Caco-2 (cell line): ENCODE measurements at regions not wholly inside any gene's neighbourhood (a gene's known extent, or its start where the extent isn't known, plus 50 kb on each side); places are given as distances from the start of the nearest gene placed in this dataset.

Experiments
- BruUV-seq: library from RNA; stranded (reverse); fragments of 400-500 nt; replicated peaks from 2 replicates; lab custom pipeline; 2021; lab: Mats Ljungman, UMichigan
- CTCF ChIA-PET: fragments of 300-600 bp; sonication (Branson Sonifier 250); formaldehyde crosslinking; loops from one replicate; lab custom pipeline; 2022; ENCODE audit warnings: antibody characterized with exemption; lab: Charles Lee
- POLR2A ChIA-PET: fragments of 300-600 bp; sonication (Branson Sonifier 250); formaldehyde crosslinking; loops from one replicate; lab custom pipeline; 2022; ENCODE audit warnings: antibody characterized with exemption; lab: Charles Lee
- DNase-seq, 2 experiments: peaks; one replicate each; pipeline versions ENCODE4 v3.0.0 to v3.0.0-alpha.2; 2020 to 2022
- H3K27me3 ChIP-seq: replicated peaks from 2 replicates; pipeline ENCODE4 v1.6.0; 2011; ENCODE audit warnings: low read length; ENCODE audit not compliant: control insufficient read depth, insufficient read depth
- H3K36me3 ChIP-seq: 2 replicates; pipeline ENCODE4 v1.5.1; 2011; ENCODE audit warnings: low read length; ENCODE audit not compliant: control insufficient read depth, insufficient read depth
- H3K4me1 ChIP-seq: fragments of 250-450 bp; sonication (Bioruptor Pico); 2 replicates; pipeline ENCODE4 v1.5.1; 2020; ENCODE audit warnings: mild to moderate bottlenecking
- H3K4me3 ChIP-seq: 2 replicates; pipeline ENCODE4 v1.5.1; 2011; ENCODE audit warnings: low read depth, mild to moderate bottlenecking, control low read depth, low read length
- H3K9me3 ChIP-seq: fragments of 250-450 bp; sonication (Bioruptor Pico); 2 replicates; pipeline ENCODE4 v1.5.1; 2020; ENCODE audit warnings: mild to moderate bottlenecking, moderate library complexity
- H3K27ac Mint-ChIP-seq: one replicate; pipeline ENCODE4 v1.8.0; 2022; ENCODE audit warnings: mixed read lengths; ENCODE audit not compliant: unreplicated experiment
- H3K27me3 Mint-ChIP-seq: one replicate; pipeline ENCODE4 v1.8.0; 2022; ENCODE audit warnings: mixed read lengths; ENCODE audit not compliant: insufficient read depth, unreplicated experiment
- H3K36me3 Mint-ChIP-seq: one replicate; pipeline ENCODE4 v1.8.0; 2022; ENCODE audit warnings: mild to moderate bottlenecking, mixed read lengths; ENCODE audit not compliant: insufficient read depth, unreplicated experiment
- H3K4me1 Mint-ChIP-seq: one replicate; pipeline ENCODE4 v1.8.0; 2022; ENCODE audit warnings: low read depth, mixed read lengths; ENCODE audit not compliant: unreplicated experiment
- H3K4me3 Mint-ChIP-seq: one replicate; pipeline ENCODE4 v1.8.0; 2022; ENCODE audit warnings: mild to moderate bottlenecking, moderate library complexity, mixed read lengths; ENCODE audit not compliant: unreplicated experiment
- H3K9me3 Mint-ChIP-seq: one replicate; pipeline ENCODE4 v1.8.0; 2022; ENCODE audit warnings: mixed read lengths; ENCODE audit not compliant: unreplicated experiment
- CTCF ChIP-seq, 2 experiments: fragments of 200-600 bp in 1 of 2; IDR thresholded peaks; 1 replicate in 1 of 2; 2 replicates in 1 of 2; pipeline versions ENCODE4 v1.5.1 to v1.8.0; 2011 to 2022; ENCODE audit warnings: antibody characterized with exemption in 1 of 2, control low read depth in 1 of 2, inconsistent platforms in 1 of 2, low read depth in 1 of 2, low read length in 1 of 2, mild to moderate bottlenecking in 1 of 2, moderate library complexity in 1 of 2; ENCODE audit not compliant: insufficient read depth in 1 of 2, severe bottlenecking in 1 of 2, unreplicated experiment in 1 of 2
- intact Hi-C: fragments of 100-400 bp; cut with micrococcal nuclease; formaldehyde crosslinking; loops from one replicate; pipeline ENCODE4 v1.10.0; 2022; ENCODE audit not compliant: unreplicated experiment

DNA sequence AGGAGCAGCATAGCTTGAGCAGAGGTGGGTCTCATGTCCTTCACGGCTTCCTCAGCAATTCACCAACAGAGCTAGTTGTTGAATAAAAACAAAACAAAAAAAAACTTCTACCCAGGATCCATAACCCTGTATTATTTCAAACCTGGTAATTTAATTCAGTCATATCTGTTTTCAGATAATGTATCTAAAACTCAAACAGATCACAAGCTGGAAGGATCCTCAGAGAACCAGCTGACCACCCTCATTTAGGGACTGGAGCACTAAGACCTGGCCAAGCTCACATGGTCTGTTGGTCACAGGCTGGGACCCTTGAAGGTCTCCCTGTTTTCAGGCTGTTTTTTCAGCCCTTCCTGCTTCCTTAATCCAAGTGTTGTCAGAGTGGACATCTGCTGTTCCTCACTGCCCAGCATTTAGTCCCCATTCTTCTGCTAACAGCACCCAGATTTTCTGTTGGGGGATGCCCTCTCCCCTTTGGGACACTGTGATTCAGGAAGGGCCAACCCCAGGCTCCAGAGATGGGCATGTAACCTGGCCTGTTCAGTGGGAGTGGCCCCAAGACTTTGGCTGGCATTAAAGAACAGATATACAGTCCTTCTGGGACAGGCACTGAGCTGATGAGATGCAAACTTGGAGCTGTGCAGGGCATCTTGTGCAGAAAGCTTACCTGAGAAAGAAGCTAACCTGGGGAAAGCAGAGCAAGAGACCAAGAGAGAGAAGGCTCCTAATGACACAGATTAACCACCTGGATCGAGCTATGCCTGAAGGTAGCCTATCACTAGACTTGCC, 78.8 kb upstream of the SPATA12 start:
- Mint-ChIP-seq H3K4me3 (no peak overlapping the region), H3K4me1 (no peaks in the 10 kb centered on the region), H3K27me3 (no peaks in the 10 kb centered on the region), H3K36me3 (no peaks in the 10 kb centered on the region), H3K27ac (no peak overlapping the region), H3K9me3 (no peaks in the 10 kb centered on the region)
- Histone ChIP-seq H3K4me3 (no peak overlapping the region), H3K27me3 (no peaks in the 10 kb centered on the region), H3K4me1 (peaks cover 11% of the 10 kb centered on the region), H3K36me3 (no peaks in the 10 kb centered on the region), H3K9me3 (no peaks in the 10 kb centered on the region)
- TF ChIP-seq CTCF (IDR thresholded peaks at IDR 0.05; ENCODE audit: insufficient read depth in 1 of 2, low read depth in 1 of 2, low read length in 1 of 2, severe bottlenecking in 1 of 2, unreplicated experiment in 1 of 2) = no peak
- no TSS peak for BruUV-seq
- DNase-seq = no peak
- POLR2A ChIA-PET = no interaction called here
- CTCF ChIA-PET = interaction anchor here (0.6 to 1.1 kb wide), 3 partner anchors 9 to 279 kb away, joined by 3 to 7 read pairs (median 4); no protein-coding TSS in a partner anchor
- intact Hi-C loops = no loop called here

DNA sequence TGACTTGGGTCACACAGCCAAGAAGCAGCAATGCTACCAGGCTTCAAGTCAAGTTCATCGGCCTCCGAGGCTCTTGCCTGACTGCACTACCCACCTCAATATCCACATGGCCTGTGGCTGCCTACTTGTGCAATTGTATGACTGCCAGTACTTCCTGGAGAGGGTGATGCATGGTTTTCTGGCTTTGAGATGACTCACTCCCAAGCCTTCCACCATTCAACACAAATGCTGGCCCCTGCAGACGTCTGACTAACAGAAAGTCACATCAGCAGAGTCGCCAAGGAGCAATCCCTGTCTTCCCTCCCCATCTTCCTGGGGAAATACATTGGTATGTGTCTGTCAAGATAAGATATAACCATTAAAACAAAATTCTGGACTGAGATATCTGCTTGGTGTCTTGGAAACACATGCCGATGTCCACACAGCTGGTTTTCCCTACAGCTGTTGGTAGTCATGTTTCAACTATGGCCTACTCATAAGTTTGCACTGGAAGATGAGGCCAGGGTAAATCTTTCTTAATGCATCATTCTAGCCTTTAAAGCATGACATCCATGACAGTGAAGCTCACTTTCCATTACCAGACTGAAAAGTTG, 79.6 kb upstream of the SPATA12 start:
- ChIA-PET CTCF (interaction anchor here (0.6 to 1.1 kb wide), 4 partner anchors 10 to 279 kb away, joined by 3 to 7 read pairs (median 4); partner anchors contain the start of gene ARHGEF3), POLR2A (no interaction called here)
- Histone ChIP-seq H3K4me3 (no peak overlapping the region), H3K36me3 (no peaks in the 10 kb centered on the region), H3K27me3 (no peaks in the 10 kb centered on the region), H3K4me1 (peaks cover 11% of the 10 kb centered on the region), H3K9me3 (no peaks in the 10 kb centered on the region)
- intact Hi-C loops = no loop called here
- Mint-ChIP-seq H3K27ac (no peak overlapping the region), H3K9me3 (no peaks in the 10 kb centered on the region), H3K4me1 (no peaks in the 10 kb centered on the region), H3K36me3 (no peaks in the 10 kb centered on the region), H3K4me3 (no peak overlapping the region), H3K27me3 (no peaks in the 10 kb centered on the region)
- TF ChIP-seq CTCF (IDR thresholded peaks at IDR 0.05; ENCODE audit: insufficient read depth in 1 of 2, low read depth in 1 of 2, low read length in 1 of 2, severe bottlenecking in 1 of 2, unreplicated experiment in 1 of 2) = no peak
- no TSS peak for BruUV-seq
- peak; percentile 47 to 73 for DNase-seq

- Mint-ChIP-seq H3K27me3 (no peaks in the 10 kb centered on the region), H3K4me3 (no peak overlapping the region), H3K27ac (no peak overlapping the region), H3K9me3 (no peaks in the 10 kb centered on the region), H3K4me1 (no peaks in the 10 kb centered on the region), H3K36me3 (no peaks in the 10 kb centered on the region)
- no peak overlapping the region for H3K4me3 ChIP-seq
- no peak for DNase-seq
- no peaks in the 10 kb centered on the region for H3K36me3 ChIP-seq
- POLR2A ChIA-PET = no interaction called here
- no peaks in the 10 kb centered on the region for H3K27me3 ChIP-seq
- intact Hi-C loops = no loop called here
- no TSS peak for BruUV-seq
- CTCF ChIA-PET = interaction anchor here (1.1 kb wide), 1 partner anchor 179 kb away, joined by 4 read pairs; the partner anchor contains the start of gene ARHGEF3
- no peaks in the 10 kb centered on the region for H3K9me3 ChIP-seq
- TF ChIP-seq CTCF (IDR thresholded peaks at IDR 0.05; ENCODE audit: insufficient read depth in 1 of 2, low read depth in 1 of 2, low read length in 1 of 2, severe bottlenecking in 1 of 2, unreplicated experiment in 1 of 2) = no peak
- H3K4me1 ChIP-seq = peaks cover 11% of the 10 kb centered on the region
These were observed 80.2 kb upstream of the SPATA12 start for GRCh38 chr3:56980243-56980642.
